ENCODE measurements at regions not wholly inside any gene's neighbourhood (a gene's known extent, or its start where the extent isn't known, plus 50 kb on each side); places are given as distances from the start of the nearest gene placed in this dataset.

DNA sequence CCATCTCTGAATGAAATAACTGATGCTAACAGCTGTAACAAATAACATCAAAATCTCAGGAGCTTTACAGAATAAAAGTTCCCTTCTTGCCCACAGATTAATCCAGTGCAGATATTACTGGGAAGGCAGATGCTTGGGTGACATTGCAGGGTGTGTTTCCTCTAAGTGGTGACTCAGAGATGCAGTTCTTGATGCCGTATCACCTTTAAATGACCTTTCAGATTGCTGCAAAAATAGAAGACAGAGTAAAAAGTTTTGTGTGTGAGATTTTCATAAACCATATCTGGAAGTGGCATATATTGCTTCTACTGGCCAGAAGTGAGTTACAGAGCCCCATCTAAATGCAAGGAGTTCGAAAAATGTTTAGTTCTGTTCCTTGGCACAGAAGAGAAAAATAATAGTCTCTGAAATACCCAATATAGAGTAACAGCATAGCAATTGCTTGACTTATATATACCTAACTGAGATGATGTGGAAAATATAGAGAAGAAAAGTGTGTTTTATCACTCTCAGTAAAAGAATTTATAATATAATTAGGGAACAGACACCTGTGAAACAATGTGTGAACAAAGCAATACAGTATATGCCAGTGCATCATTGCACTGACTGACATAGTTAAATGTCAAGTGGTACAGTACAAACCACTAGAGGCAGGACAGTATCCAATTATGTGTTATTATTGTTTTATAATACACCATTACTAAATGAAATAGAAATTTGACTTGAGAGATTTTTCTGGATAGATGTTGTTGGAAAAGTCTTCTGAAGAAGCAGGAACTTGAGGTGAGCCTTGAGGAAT, 430.7 kb upstream of the CBLB start (continued):
- TF ChIP-seq, protein P1, sequence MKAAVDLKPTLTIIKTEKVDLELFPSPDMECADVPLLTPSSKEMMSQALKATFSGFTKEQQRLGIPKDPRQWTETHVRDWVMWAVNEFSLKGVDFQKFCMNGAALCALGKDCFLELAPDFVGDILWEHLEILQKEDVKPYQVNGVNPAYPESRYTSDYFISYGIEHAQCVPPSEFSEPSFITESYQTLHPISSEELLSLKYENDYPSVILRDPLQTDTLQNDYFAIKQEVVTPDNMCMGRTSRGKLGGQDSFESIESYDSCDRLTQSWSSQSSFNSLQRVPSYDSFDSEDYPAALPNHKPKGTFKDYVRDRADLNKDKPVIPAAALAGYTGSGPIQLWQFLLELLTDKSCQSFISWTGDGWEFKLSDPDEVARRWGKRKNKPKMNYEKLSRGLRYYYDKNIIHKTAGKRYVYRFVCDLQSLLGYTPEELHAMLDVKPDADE (IDR thresholded peaks at IDR 0.05), result no peak
- TF ChIP-seq JUNB (IDR thresholded peaks at IDR 0.05; ENCODE audit: unreplicated experiment) (no peak), NANOG (IDR thresholded peaks at IDR 0.05; ENCODE audit: borderline replicate concordance) (no peak), CREB1 (CRISPR knock-in tag; IDR thresholded peaks at IDR 0.05; ENCODE audit: low read depth) (no peak), STAT1 (IDR thresholded peaks at IDR 0.05; ENCODE audit: unreplicated experiment) (no peak), EZH2 (IDR thresholded peaks at IDR 0.05; ENCODE audit: low read depth, unreplicated experiment) (no peak)
- TF ChIP-seq, protein P2, sequence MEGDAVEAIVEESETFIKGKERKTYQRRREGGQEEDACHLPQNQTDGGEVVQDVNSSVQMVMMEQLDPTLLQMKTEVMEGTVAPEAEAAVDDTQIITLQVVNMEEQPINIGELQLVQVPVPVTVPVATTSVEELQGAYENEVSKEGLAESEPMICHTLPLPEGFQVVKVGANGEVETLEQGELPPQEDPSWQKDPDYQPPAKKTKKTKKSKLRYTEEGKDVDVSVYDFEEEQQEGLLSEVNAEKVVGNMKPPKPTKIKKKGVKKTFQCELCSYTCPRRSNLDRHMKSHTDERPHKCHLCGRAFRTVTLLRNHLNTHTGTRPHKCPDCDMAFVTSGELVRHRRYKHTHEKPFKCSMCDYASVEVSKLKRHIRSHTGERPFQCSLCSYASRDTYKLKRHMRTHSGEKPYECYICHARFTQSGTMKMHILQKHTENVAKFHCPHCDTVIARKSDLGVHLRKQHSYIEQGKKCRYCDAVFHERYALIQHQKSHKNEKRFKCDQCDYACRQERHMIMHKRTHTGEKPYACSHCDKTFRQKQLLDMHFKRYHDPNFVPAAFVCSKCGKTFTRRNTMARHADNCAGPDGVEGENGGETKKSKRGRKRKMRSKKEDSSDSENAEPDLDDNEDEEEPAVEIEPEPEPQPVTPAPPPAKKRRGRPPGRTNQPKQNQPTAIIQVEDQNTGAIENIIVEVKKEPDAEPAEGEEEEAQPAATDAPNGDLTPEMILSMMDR (conservative IDR thresholded peaks at IDR 0.05; ENCODE audit: low read depth in 2 of 2), result no peak

DNA sequence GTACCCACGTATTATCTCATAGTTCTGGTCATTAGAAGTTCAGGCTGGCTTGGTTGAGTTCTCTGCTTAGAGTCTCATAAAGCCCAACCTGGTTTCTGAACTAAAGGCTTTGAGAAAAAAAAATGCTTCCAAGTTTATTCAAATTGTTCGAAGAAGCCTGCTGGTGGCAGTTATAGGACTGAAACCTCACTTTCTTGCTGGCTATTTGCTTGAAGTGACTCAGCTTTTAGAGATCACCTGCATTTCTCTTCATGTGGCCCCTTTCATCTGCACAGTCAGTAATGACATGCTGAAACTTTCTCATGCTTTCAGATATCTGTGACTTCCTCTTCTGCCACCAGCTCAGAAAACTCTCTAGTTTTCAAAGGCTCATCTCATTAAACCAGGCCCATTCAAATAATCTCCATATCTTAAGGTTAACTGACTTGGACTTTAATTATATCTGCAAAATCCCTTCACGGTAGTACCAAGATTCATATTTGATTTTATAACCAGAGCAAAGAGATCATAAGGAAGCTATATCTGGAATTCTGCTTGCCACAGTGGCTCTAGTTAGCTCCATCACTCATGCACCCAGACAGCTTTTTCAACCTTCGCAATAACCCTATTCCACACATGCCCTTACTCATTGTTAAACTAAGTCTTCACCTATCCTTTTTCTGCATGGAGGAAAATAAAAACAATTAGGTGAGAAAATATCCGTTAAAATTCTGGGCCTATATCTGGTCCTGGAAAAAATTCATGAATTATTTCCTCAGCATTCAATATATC, 433.8 kb upstream of the CBLB start:
- H3K9me3 Mint-ChIP-seq, result no peaks in the 10 kb centered on the region; the same call in 2 of the 3 replicates
- ATAC-seq, result no peak
- no peaks in the 10 kb centered on the region for H3K4me1 ChIP-seq (ENCODE audit: insufficient read depth)
- peaks cover 5% of the 10 kb centered on the region for H3K27me3 Mint-ChIP-seq (ENCODE audit: insufficient read depth, low read depth, poor library complexity)
- H3K27ac Mint-ChIP-seq, result peak overlapping the region; percentile 55
- no peak overlapping the region for H3K4me2 ChIP-seq
- peaks cover 18% of the 10 kb centered on the region; the same call in 2 of the 3 replicates for H3K4me1 Mint-ChIP-seq
- H3K36me3 Mint-ChIP-seq (ENCODE audit: low read depth), result peaks cover 19% of the 10 kb centered on the region; the same call in 2 of the 3 replicates
- H2AFZ ChIP-seq, result peak overlapping the region; percentile 5
- no peak overlapping the region for H3K27ac ChIP-seq (ENCODE audit: low read depth)
- H3K36me3 ChIP-seq (ENCODE audit: insufficient read depth), result no peaks in the 10 kb centered on the region
- DNase-seq (ENCODE audit: low spot score), result no peak
- no peaks in the 10 kb centered on the region for H3K27me3 ChIP-seq (ENCODE audit: insufficient read depth)
- no peak overlapping the region for H3K4me3 Mint-ChIP-seq
- no peaks in the 10 kb centered on the region for H4K20me1 ChIP-seq (replicated peaks; ENCODE audit: insufficient read depth)
- H3K9me2 ChIP-seq (ENCODE audit: insufficient read depth), result no peaks in the 10 kb centered on the region
- TF ChIP-seq ZNF114 (CRISPR knock-in tag; IDR thresholded peaks at IDR 0.05) (no peak), JUNB (IDR thresholded peaks at IDR 0.05; ENCODE audit: unreplicated experiment) (no peak), EZH2 (IDR thresholded peaks at IDR 0.05; ENCODE audit: low read depth, unreplicated experiment) (no peak), EZH2phosphoT487 (IDR thresholded peaks at IDR 0.05; ENCODE audit: unreplicated experiment) (no peak), ZNF331 (CRISPR knock-in tag; IDR thresholded peaks at IDR 0.05; ENCODE audit: low read depth) (no peak), CREB1 (CRISPR knock-in tag; IDR thresholded peaks at IDR 0.05; ENCODE audit: low read depth) (no peak)
- TF ChIP-seq, protein P2 (conservative IDR thresholded peaks at IDR 0.05; ENCODE audit: low read depth in 2 of 2), result no peak
- TF ChIP-seq, protein P3, sequence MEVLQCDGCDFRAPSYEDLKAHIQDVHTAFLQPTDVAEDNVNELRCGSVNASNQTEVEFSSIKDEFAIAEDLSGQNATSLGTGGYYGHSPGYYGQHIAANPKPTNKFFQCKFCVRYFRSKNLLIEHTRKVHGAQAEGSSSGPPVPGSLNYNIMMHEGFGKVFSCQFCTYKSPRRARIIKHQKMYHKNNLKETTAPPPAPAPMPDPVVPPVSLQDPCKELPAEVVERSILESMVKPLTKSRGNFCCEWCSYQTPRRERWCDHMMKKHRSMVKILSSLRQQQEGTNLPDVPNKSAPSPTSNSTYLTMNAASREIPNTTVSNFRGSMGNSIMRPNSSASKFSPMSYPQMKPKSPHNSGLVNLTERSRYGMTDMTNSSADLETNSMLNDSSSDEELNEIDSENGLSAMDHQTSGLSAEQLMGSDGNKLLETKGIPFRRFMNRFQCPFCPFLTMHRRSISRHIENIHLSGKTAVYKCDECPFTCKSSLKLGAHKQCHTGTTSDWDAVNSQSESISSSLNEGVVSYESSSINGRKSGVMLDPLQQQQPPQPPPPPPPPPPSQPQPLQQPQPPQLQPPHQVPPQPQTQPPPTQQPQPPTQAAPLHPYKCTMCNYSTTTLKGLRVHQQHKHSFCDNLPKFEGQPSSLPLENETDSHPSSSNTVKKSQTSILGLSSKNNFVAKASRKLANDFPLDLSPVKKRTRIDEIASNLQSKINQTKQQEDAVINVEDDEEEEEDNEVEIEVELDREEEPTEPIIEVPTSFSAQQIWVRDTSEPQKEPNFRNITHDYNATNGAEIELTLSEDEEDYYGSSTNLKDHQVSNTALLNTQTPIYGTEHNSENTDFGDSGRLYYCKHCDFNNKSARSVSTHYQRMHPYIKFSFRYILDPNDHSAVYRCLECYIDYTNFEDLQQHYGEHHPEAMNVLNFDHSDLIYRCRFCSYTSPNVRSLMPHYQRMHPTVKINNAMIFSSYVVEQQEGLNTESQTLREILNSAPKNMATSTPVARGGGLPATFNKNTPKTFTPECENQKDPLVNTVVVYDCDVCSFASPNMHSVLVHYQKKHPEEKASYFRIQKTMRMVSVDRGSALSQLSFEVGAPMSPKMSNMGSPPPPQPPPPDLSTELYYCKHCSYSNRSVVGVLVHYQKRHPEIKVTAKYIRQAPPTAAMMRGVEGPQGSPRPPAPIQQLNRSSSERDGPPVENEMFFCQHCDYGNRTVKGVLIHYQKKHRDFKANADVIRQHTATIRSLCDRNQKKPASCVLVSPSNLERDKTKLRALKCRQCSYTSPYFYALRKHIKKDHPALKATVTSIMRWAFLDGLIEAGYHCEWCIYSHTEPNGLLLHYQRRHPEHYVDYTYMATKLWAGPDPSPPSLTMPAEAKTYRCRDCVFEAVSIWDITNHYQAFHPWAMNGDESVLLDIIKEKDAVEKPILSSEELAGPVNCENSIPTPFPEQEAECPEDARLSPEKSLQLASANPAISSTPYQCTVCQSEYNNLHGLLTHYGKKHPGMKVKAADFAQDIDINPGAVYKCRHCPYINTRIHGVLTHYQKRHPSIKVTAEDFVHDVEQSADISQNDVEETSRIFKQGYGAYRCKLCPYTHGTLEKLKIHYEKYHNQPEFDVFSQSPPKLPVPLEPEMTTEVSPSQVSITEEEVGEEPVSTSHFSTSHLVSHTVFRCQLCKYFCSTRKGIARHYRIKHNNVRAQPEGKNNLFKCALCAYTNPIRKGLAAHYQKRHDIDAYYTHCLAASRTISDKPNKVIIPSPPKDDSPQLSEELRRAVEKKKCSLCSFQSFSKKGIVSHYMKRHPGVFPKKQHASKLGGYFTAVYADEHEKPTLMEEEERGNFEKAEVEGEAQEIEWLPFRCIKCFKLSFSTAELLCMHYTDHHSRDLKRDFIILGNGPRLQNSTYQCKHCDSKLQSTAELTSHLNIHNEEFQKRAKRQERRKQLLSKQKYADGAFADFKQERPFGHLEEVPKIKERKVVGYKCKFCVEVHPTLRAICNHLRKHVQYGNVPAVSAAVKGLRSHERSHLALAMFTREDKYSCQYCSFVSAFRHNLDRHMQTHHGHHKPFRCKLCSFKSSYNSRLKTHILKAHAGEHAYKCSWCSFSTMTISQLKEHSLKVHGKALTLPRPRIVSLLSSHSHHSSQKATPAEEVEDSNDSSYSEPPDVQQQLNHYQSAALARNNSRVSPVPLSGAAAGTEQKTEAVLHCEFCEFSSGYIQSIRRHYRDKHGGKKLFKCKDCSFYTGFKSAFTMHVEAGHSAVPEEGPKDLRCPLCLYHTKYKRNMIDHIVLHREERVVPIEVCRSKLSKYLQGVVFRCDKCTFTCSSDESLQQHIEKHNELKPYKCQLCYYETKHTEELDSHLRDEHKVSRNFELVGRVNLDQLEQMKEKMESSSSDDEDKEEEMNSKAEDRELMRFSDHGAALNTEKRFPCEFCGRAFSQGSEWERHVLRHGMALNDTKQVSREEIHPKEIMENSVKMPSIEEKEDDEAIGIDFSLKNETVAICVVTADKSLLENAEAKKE (CRISPR knock-in tag; IDR thresholded peaks at IDR 0.05), result no peak
- H3K79me2 ChIP-seq (replicated peaks; ENCODE audit: insufficient read depth), result no peaks in the 10 kb centered on the region
- no peaks in the 10 kb centered on the region for H3F3A ChIP-seq (replicated peaks; ENCODE audit: low read depth)
- no peak overlapping the region for H3K4me3 ChIP-seq

All from GM23338 (cell line).